GM19455 (cell line): ENCODE measurements at regions not wholly inside any gene's neighbourhood (a gene's known extent, or its start where the extent isn't known, plus 50 kb on each side); places are given as distances from the start of the nearest gene placed in this dataset.

Experiments
- ATAC-seq: cut with Tn5 transposase; IDR thresholded peaks from one replicate; pipeline ENCODE4 v1.9.1; 2021; ENCODE audit not compliant: unreplicated experiment

DNA sequence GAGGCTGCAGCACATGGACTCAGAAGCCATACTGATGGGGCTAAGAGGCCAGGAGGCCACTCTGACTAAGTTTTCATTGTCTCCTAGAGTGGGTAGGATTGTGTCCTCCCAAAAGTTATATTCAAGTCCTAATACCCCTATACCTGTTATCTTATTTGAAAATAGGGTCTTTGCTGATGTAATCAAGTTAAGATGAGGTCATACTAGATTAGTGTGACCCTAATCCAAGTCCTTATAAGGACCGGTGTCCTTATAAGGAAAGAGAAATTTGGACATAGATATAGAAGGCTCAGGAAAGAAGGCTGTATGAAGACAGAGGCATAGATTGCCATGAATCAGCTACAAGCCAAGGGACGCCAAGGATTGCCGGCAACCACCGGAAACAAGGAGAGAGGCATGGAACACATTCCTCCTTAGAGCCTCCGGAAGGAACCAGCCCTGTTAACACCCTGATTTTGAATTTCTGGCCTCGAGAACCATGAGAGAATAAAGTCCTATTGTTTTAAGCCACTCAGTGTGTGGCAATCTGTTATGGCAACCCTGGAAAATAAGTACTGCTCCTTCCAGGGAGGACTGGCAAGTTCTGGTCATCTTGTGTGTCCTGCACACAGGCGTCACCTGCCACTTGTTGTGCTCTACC lies 157.0 kb downstream of the EMX2 start:
- no peak for ATAC-seq

DNA sequence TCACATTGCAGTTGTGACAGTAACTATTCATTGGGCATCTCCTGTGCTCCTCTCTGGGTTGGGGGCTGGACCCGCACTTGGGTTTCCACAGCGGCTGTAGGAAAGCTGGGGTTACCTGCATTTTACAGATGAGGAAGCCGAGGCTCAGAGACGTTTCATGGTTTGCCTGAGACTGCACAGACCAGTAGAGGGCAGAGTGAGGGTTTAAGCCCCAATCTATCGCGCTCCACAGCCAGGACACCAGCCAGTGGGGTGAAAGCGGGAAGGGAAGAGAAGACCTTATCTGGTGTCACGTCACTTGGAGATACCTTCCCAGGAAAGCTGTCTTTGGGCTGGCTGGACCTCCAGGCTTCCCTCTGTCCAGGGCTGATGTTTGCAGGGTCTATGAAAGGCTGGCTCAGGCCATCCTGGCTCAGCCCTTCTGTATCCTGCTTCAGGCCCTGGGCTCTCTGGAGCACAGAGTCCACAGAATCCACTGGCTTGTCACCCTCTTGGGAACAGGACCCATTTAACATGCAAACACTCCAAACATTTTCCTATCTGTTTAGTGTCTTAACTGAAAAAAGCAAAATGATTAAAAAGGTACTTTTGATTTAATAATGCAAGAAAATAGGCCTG lies 167.7 kb downstream of the EMX2 start:
- no peak for ATAC-seq

DNA sequence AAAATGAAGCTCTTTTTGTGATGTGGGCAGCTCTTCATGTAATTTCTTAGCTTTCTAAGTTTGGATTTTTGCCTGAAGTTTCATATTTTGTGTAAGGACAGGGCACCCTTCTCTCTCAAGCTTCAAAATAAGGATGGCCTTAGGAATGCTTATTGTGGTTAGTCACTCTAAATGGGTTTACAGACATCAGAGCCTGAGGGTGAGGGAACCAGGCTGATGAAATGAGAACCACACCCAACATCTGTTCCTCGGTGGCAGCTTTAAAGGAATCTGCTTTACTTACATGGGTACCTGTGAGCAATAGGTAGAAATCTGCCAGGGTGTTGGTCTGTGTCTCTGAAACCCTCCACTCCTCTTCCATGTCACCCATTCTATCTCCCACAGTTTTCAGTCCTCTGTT lies 174.3 kb downstream of the EMX2 start:
- ATAC-seq: no peak

- no peak for ATAC-seq
Measured at GRCh38 chr10:117718986-117719920, 176.7 kb downstream of the EMX2 start.

DNA sequence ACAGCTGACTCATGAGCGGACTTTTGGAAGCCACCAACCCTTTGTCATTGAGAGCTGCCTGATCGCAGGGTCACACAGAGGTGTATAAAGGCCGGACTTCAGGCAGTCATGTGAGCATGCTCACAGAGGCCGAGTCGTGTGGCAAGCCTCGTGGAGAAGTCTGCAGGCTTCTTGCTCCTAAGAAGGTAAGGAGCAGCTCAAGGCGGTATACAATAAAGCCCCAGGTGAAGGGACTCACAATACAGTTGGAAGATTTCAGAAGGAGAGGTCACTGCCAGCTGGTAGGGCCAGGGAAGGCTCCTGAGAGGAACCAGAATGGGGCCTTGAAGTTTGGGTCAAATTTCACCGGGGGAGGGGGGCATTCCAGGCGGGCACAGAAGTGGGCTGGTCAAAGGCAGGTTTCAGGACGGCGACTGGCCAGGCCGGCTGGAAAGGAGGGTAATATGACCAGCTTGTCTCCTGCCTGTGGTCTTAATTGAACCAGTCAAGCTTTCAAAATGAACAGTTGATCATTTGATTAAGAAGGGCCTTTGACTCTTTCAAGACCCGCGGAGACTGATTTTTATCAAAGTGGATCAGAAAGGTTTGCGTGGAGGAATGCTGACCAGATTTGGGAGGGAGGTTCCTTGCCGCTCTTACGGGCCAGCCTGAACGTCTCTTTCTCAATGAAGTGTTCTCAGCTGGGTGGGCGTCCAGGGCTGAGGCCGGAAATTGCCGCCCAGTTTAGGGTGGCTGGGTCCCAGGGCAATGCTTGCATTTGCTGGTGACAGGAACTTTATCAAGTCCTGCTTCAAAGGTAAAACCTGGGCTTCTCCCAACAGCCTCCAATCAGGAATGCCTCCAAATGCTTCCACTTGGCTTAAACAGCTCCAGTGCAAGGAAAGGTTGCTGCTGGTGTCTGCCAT lies 178.6 kb downstream of the EMX2 start:
- no peak for ATAC-seq

DNA sequence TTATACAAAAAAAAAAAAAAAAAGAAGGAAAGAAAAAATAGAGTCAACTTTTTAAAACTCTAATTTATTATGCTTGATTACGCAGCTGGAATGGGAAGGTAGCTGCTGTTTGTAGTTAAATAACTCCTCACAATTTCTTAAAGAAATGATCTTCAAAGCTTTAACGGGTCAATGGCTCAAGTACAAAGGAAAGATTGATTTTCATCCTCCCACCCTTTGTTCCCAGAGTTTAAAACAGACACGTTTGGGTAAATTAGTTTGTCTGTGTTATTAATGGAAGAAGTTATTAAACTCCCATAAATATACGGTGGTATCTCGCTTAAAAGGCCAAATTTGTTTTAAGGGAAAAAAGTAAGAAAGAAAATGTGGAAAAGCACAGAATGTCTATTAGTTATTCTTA lies 179.3 kb downstream of the EMX2 start:
- ATAC-seq: no peak

DNA sequence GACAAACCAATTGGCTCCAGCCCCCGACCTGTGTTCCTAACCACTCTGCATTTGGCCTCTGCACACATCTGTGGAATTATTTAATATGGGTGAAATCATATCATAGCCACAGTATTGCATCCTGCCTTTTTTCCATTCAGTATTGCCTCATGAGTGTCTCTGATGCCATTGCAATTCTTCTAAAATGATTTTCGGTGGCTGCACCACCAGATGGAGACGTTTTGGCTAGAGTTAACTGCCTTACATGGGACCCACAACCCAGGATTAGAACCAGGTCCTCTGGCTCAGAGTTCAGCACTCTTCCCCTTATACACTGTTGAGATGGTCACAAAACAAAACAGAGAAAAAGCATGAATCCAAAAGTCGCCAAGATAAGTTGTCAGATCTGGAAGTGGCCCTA lies 180.8 kb downstream of the EMX2 start:
- ATAC-seq: no peak

DNA sequence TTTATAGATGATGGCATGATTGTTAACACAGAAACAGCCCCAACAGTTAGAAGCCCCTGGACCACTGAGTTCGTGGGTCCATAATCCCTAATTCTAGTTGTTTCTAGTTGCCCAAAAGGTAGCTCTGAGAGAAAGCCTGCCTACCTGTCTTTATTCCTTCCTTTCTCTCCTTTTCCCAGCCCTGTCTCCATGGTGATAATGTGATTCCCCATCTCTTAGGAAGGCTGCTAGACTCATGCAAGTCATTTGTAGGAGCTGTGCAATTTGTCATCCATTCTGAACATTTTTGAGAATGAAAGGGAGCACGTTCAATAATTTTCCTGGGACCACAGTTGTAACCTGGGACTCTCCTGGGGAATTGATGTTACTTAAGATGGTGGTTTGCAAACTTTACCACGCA lies 183.4 kb downstream of the EMX2 start:
- ATAC-seq: no peak

GRCh38 chr10:117726596-117727295 lies 184.2 kb downstream of the EMX2 start:
- ATAC-seq: no peak

GRCh38 chr10:117727421-117727820 lies 184.9 kb downstream of the EMX2 start:
- no peak for ATAC-seq

DNA sequence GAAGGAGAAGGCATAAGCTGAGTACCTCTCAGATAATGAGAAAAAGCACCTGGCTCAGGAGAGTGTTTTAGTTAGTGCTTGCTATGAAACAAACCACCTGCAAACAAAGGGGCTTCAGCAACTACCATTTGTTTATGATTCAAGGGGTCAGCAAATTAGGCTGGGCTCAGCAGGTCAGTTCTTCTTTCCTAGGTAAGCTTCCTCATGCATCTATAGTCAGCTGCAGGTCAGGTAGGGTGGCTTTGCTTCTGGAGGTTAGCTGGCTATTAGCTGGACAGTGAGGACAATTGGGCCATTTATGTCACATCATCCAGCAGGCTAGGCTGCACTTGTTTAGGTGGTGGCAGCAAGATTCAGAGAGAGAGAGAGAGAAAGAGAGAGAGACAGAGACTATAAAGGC lies 185.5 kb downstream of the EMX2 start:
- ATAC-seq: no peak

DNA sequence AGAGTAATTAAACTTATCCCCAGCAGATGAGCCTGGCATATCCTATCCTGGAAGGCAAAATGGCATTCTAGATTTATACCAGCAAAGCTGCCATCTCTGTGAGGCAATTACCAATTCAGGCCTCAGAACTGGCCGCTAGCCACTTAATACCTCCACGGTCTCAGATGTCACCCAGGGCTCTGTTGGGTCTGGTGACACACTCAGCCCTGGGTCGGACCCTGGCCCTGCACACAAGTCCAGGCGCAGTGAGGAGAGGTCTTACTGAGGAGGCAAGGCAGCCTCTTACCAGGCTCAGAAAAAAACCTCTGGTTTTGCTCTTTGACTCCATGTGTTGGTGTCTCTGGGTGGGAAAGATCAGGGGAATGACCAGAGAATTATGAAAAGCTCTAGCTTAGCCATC lies 186.6 kb downstream of the EMX2 start:
- ATAC-seq: no peak

DNA sequence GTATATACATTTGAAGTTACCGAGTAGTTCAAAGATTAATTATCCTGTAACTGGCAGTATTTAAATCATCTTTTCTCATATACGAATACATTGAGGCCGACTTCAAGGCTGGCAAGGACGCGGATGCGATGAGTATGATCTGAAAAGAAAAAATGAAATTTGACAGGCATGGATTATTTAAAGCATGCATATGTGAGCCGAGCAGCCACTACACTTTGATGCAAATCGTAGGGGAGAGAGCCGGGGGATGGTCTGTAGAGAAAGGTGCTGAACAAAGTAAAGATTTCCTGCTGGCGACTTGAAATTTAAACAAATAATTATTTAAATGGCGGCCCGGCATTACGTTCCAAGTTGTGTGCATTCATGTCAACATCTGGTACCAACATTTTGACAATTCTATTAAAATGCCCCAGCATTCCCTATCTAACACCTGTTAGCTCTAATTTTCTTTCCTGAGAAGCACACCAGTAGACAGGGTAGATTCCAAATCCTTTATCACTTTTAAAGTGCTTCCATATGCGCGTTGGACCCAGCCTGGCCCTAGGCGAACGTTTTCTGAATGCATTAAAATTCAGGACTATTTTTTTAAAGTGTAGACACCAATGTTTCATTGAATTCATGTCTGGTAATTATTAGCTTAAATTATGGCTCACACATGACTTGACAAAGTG lies 188.7 kb downstream of the EMX2 start:
- no peak for ATAC-seq

DNA sequence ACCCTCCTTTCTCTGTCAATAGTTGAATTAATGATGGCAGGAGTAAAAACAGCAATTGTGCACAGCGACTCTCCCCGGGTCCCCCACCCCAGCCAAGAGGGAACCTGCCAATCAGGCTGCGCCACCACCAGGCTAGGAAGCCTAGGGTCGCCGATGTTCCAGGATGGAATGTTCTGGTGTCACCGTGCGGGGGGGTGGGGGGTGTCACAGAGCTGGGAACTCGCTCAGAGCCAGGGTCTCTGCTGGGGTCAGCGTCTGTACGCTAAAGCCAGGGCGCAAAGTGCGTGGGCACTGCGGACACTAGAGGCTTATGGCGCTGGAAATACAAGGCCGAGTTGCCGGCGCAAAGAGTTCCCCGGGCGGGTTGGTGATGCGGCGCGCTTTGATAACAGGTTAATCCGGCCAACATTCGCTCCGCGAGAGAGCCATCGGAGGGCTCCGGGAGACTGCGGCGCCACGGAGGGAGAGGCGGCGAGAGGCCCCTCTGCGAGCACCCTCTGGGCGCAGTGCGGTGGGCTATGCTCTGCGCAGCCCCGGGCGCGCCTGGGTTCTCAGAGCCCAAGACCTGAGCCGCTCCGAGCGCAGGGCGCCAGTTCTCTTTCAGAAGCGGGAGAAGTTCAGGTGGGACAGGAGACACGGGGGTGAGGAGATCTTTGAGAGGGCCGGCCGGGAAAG lies 192.3 kb downstream of the EMX2 start:
- no peak for ATAC-seq

- ATAC-seq: no peak
Measured at GRCh38 chr10:117736655-117737054, 194.1 kb downstream of the EMX2 start.

GRCh38 chr10:117740088-117740487 lies 197.5 kb downstream of the EMX2 start:
- no peak for ATAC-seq

DNA sequence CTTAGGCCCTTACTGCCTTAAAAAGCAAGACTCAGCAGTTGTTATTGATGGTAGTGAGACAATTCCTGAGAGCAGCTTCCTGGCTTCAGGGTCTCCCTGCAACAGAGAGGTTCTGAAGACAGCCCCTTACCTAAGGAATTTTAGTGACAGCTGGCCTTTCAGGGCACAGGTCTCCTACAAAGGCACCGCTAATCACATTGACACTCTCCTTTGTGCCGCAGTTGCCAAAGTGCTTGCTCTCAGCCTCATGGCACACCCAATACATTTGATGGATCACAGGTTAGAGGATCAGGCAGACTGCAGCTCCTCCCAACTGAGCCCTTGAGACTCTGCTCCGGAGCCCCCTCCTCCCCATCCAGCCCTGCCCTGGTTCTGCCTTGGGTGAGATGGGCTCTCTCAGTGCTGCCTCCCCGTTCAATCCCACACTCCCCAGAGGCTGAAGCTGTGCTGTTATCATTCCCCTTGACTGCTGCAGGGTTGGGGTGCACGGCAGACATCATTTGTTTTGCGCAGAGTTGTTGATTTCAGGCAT lies 198.2 kb downstream of the EMX2 start:
- no peak for ATAC-seq

- ATAC-seq: no peak
Measured at GRCh38 chr10:117741524-117741923, 199.0 kb downstream of the EMX2 start.

DNA sequence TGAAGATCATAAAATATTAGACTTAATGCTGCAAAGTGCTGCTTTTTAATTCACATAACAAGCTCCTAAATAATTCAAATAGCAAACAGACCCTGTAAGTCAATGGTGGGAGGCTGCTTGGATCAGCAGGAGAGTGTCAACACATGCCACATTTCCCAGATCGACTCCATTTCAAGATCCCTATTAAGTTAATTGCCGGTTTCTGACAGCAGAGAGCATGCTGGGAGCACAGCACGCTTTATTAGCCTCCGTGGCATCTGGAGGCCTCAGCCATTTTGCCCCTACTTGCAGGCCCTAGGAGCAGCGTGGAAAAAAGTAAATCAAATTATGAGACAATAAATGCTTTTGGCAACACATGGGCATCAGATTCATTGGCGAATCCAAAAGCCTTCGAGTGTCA lies 201.0 kb downstream of the EMX2 start:
- ATAC-seq: no peak
